HEK293 (cell line): ENCODE measurements at regions not wholly inside any gene's neighbourhood (a gene's known extent, or its start where the extent isn't known, plus 50 kb on each side); places are given as distances from the start of the nearest gene placed in this dataset.

Source experiments
- PATZ1 ChIP-seq: fragments of 450-650 bp; formaldehyde crosslinking; IDR thresholded peaks from 2 replicates; pipeline ENCODE4 v1.5.1; 2016; ENCODE audit warnings: missing biosample characterization, missing genetic modification characterization
- ZNF585B ChIP-seq: fragments of 450-650 bp; formaldehyde crosslinking; IDR thresholded peaks from 2 replicates; pipeline ENCODE4 v1.5.1; 2016; ENCODE audit warnings: missing biosample characterization, missing genetic modification characterization

GRCh38 chr7:79936281-79936983 is 198.2 kb upstream of the GNAI1 start:
- TF ChIP-seq ZNF585B (no peak), PATZ1 (no peak)
